T-cell (primary cell): ENCODE measurements at regions not wholly inside any gene's neighbourhood (a gene's known extent, or its start where the extent isn't known, plus 50 kb on each side); places are given as distances from the start of the nearest gene placed in this dataset.
"Not testable (repeated sequence)": the region's sequence is repeated elsewhere in the genome, so short reads cannot be mapped to it uniquely, and the experiment has no call there.

Experiments used
- ATAC-seq, 4 experiments: fragments of 200-7000 bp in 3 of 4; fragments of 150-1000 bp in 1 of 4; cut with Tn5 transposase; replicated peaks in 1 of 4; 1 replicate in 3 of 4; 2 replicates in 1 of 4; pipeline ENCODE4 v1.10.0; 2021; ENCODE audit warnings: moderate library complexity in 3 of 4, mild to moderate bottlenecking in 2 of 4, moderate number of reproducible peaks in 1 of 4
- CTCF ChIA-PET, 2 donors: fragments of 300-600 bp; sonication (Branson Sonifier 250); formaldehyde crosslinking; loops; one replicate each; lab custom pipeline; 2022; ENCODE audit warnings: antibody characterized with exemption in 2 of 2; lab: Charles Lee
- POLR2A ChIA-PET, 2 donors: fragments of 300-600 bp; sonication (Branson Sonifier 250); formaldehyde crosslinking; loops; one replicate each; lab custom pipeline; 2022; ENCODE audit warnings: antibody characterized with exemption in 2 of 2; lab: Charles Lee
- DNase-seq, 35 experiments: peaks; one replicate each; pipeline versions ENCODE4 v3.0.0 to v3.0.0-alpha.2; 2013 to 2023
- H3K27ac ChIP-seq: one replicate; pipeline ENCODE4 v1.5.1; 2013; ENCODE audit warnings: low read length
- H3K27me3 ChIP-seq, 2 experiments: replicated peaks in 1 of 2; 1 replicate in 1 of 2; 2 replicates in 1 of 2; pipeline versions ENCODE4 v1.6.1 to v1.7.0; 2013; ENCODE audit warnings: low read length in 1 of 2, mixed read lengths in 1 of 2; ENCODE audit not compliant: control insufficient read depth in 2 of 2, insufficient read depth in 2 of 2; ENCODE audit errors: extremely low read depth in 1 of 2
- H3K36me3 ChIP-seq, 2 donors: 1 replicate in 1 of 2; 2 replicates in 1 of 2; pipeline versions ENCODE4 v1.6.1 to v1.7.0; 2013; ENCODE audit warnings: low read length in 1 of 2; ENCODE audit not compliant: control insufficient read depth in 2 of 2, insufficient read depth in 1 of 2; ENCODE audit errors: extremely low read depth in 1 of 2
- H3K4me1 ChIP-seq, 2 experiments: 1 replicate in 1 of 2; 2 replicates in 1 of 2; pipeline versions ENCODE4 v1.6.1 to v1.7.0; 2013; ENCODE audit warnings: low read length in 2 of 2, mixed read lengths in 1 of 2; ENCODE audit not compliant: insufficient read depth in 2 of 2, control insufficient read depth in 1 of 2; ENCODE audit errors: extremely low read depth in 1 of 2
- H3K4me3 ChIP-seq, 2 donors: 1 replicate in 1 of 2; 2 replicates in 1 of 2; pipeline versions ENCODE4 v1.5.1 to v1.7.0; 2013; ENCODE audit warnings: mild to moderate bottlenecking in 2 of 2, low read length in 1 of 2, moderate library complexity in 1 of 2; ENCODE audit not compliant: control insufficient read depth in 1 of 2; ENCODE audit errors: extremely low read depth in 1 of 2
- H3K9me3 ChIP-seq: 2 replicates; pipeline ENCODE4 v1.7.0; 2013
- H3K27ac Mint-ChIP-seq, 2 donors: one replicate each; pipeline ENCODE4 v1.8.0; 2020 to 2021; ENCODE audit warnings: mild to moderate bottlenecking in 2 of 2, mixed read lengths in 2 of 2
- H3K27me3 Mint-ChIP-seq, 2 donors: one replicate each; pipeline ENCODE4 v1.8.0; 2021 to 2022; ENCODE audit warnings: mixed read lengths in 2 of 2
- H3K36me3 Mint-ChIP-seq: one replicate; pipeline ENCODE4 v1.8.0; 2021; ENCODE audit warnings: mixed read lengths
- H3K4me1 Mint-ChIP-seq, 3 donors: one replicate each; pipeline ENCODE4 v1.8.0; 2020 to 2022; ENCODE audit warnings: mixed read lengths in 3 of 3, mild to moderate bottlenecking in 1 of 3
- H3K4me3 Mint-ChIP-seq, 3 donors: one replicate each; pipeline ENCODE4 v1.8.0; 2020 to 2022; ENCODE audit warnings: mild to moderate bottlenecking in 3 of 3, mixed read lengths in 3 of 3, moderate library complexity in 3 of 3
- H3K9me3 Mint-ChIP-seq, 3 donors: one replicate each; pipeline ENCODE4 v1.8.0; 2020 to 2022; ENCODE audit warnings: mixed read lengths in 3 of 3
- WGBS: methylation state at CpG from one replicate; pipeline ENCODE4 v1.1.5; 2013; ENCODE audit warnings: missing lambda C conversion rate; ENCODE audit not compliant: insufficient coverage; 5-methylcytosine and 5-hydroxymethylcytosine counted together

GRCh38 chr4:56146956-56147355, 198.2 kb downstream of the CEP135 start:
- no peaks in the 10 kb centered on the region for H3K9me3 ChIP-seq
- no peak overlapping the region for H3K27ac ChIP-seq
- DNase-seq (no peak), ATAC-seq (no peak)
- no peaks in the 10 kb centered on the region for H3K36me3 ChIP-seq
- H3K4me1 ChIP-seq, result no peaks in the 10 kb centered on the region
- 81% methylated on average over 7 of the region's 9 CpGs for WGBS
- no peaks in the 10 kb centered on the region for H3K27me3 ChIP-seq
- Mint-ChIP-seq H3K4me3 (no peak overlapping the region), H3K27ac (no peak overlapping the region), H3K27me3 (peaks cover 4 to 8% of the 10 kb centered on the region in 2 donors), H3K4me1 (no peaks in the 10 kb centered on the region), H3K9me3 (no peaks in the 10 kb centered on the region), H3K36me3 (no peaks in the 10 kb centered on the region)
- ChIA-PET CTCF (no interaction called here), POLR2A (no interaction called here)
- H3K4me3 ChIP-seq, result no peak overlapping the region

- no peaks in the 10 kb centered on the region for H3K27me3 ChIP-seq
- no CpG with 5 or more reads among the region's 1 CpG for WGBS
- no peaks in the 10 kb centered on the region for H3K36me3 Mint-ChIP-seq
- H3K27ac ChIP-seq, result no peak overlapping the region
- no peaks in the 10 kb centered on the region for H3K4me1 Mint-ChIP-seq
- no peaks in the 10 kb centered on the region for H3K9me3 Mint-ChIP-seq
- ChIA-PET CTCF (no interaction called here), POLR2A (no interaction called here)
- H3K36me3 ChIP-seq, result no peaks in the 10 kb centered on the region
- no peaks in the 10 kb centered on the region for H3K4me1 ChIP-seq
- no peak for ATAC-seq
- H3K9me3 ChIP-seq, result no peaks in the 10 kb centered on the region
- H3K4me3 ChIP-seq, result no peak overlapping the region
- no peak for DNase-seq
- peaks cover 4 to 10% of the 10 kb centered on the region in 2 donors for H3K27me3 Mint-ChIP-seq
- no peak overlapping the region for H3K4me3 Mint-ChIP-seq
- no peak overlapping the region for H3K27ac Mint-ChIP-seq
Observed at GRCh38 chr4:56142088-56142487, 193.3 kb downstream of the CEP135 start.

- peaks cover 4 to 15% of the 10 kb centered on the region in 2 donors for H3K27me3 Mint-ChIP-seq
- H3K36me3 Mint-ChIP-seq, result no peaks in the 10 kb centered on the region
- ATAC-seq (no peak), DNase-seq (no peak)
- no peaks in the 10 kb centered on the region for H3K9me3 Mint-ChIP-seq
- H3K27ac Mint-ChIP-seq, result no peak overlapping the region
- Histone ChIP-seq H3K36me3 (no peaks in the 10 kb centered on the region), H3K4me3 (no peak overlapping the region), H3K4me1 (no peaks in the 10 kb centered on the region), H3K27ac (no peak overlapping the region), H3K9me3 (no peaks in the 10 kb centered on the region), H3K27me3 (no peaks in the 10 kb centered on the region)
- no peak overlapping the region for H3K4me3 Mint-ChIP-seq
- H3K4me1 Mint-ChIP-seq, result no peaks in the 10 kb centered on the region
- POLR2A ChIA-PET, result no interaction called here
- CTCF ChIA-PET, result interaction anchor here in 1 of 2 donors (0.6 kb wide), 1 partner anchor 536 kb away, joined by 3 read pairs; no protein-coding TSS in a partner anchor
- WGBS, result no CpG with 5 or more reads among the region's 1 CpG
Observed at GRCh38 chr4:56139241-56139827, 190.6 kb downstream of the CEP135 start.

GRCh38 chr4:56134834-56135233, 186.1 kb downstream of the CEP135 start:
- H3K36me3 ChIP-seq, H3K9me3 ChIP-seq, H3K4me1 Mint-ChIP-seq, H3K9me3 Mint-ChIP-seq, H3K36me3 Mint-ChIP-seq, H3K27ac Mint-ChIP-seq, H3K4me1 ChIP-seq, H3K27me3 Mint-ChIP-seq, ATAC-seq, H3K27ac ChIP-seq, H3K4me3 Mint-ChIP-seq, H3K4me3 ChIP-seq, DNase-seq, CTCF ChIA-PET, POLR2A ChIA-PET, H3K27me3 ChIP-seq: not testable (repeated sequence)
- WGBS, result 90% methylated on average over 2 of the region's 8 CpGs

GRCh38 chr4:56134266-56134665, 185.5 kb downstream of the CEP135 start:
- ATAC-seq (no peak), DNase-seq (no peak)
- Mint-ChIP-seq H3K36me3 (no peaks in the 10 kb centered on the region), H3K27ac (no peak overlapping the region), H3K27me3 (peaks cover 0 to 9% of the 10 kb centered on the region in 2 donors), H3K9me3 (no peaks in the 10 kb centered on the region), H3K4me1 (no peaks in the 10 kb centered on the region), H3K4me3 (no peak overlapping the region)
- Histone ChIP-seq H3K36me3 (no peaks in the 10 kb centered on the region), H3K9me3 (no peaks in the 10 kb centered on the region), H3K27me3 (no peaks in the 10 kb centered on the region), H3K4me1 (no peaks in the 10 kb centered on the region), H3K27ac (no peak overlapping the region), H3K4me3 (no peak overlapping the region)
- WGBS, result no CpG with 5 or more reads among the region's 2 CpGs
- CTCF ChIA-PET, result interaction anchor here in 1 of 2 donors (0.6 kb wide), 1 partner anchor 952 kb away, joined by 4 read pairs; no protein-coding TSS in a partner anchor
- POLR2A ChIA-PET, result no interaction called here

- Mint-ChIP-seq H3K4me1 (no peaks in the 10 kb centered on the region), H3K27ac (no peak overlapping the region), H3K27me3 (peaks cover 0 to 9% of the 10 kb centered on the region in 2 donors), H3K4me3 (no peak overlapping the region), H3K36me3 (no peaks in the 10 kb centered on the region), H3K9me3 (no peaks in the 10 kb centered on the region)
- WGBS, result no CpG with 5 or more reads among the region's 3 CpGs
- H3K4me1 ChIP-seq, result no peaks in the 10 kb centered on the region
- H3K27ac ChIP-seq, result no peak overlapping the region
- no peaks in the 10 kb centered on the region for H3K27me3 ChIP-seq
- no peaks in the 10 kb centered on the region for H3K9me3 ChIP-seq
- POLR2A ChIA-PET, result no interaction called here
- DNase-seq, result no peak
- no peaks in the 10 kb centered on the region for H3K36me3 ChIP-seq
- ATAC-seq, result no peak
- CTCF ChIA-PET, result no interaction called here
- no peak overlapping the region for H3K4me3 ChIP-seq
Observed at GRCh38 chr4:56132835-56133234, 184.1 kb downstream of the CEP135 start.

GRCh38 chr4:56132188-56132587, 183.4 kb downstream of the CEP135 start:
- POLR2A ChIA-PET, H3K4me1 Mint-ChIP-seq, H3K9me3 Mint-ChIP-seq, DNase-seq, H3K9me3 ChIP-seq, H3K4me1 ChIP-seq, H3K4me3 Mint-ChIP-seq, H3K4me3 ChIP-seq, ATAC-seq, H3K27me3 Mint-ChIP-seq, H3K36me3 Mint-ChIP-seq, H3K36me3 ChIP-seq, CTCF ChIA-PET, H3K27me3 ChIP-seq, H3K27ac ChIP-seq, H3K27ac Mint-ChIP-seq: not testable (repeated sequence)
- WGBS, result 63% methylated on average over 2 of the region's 5 CpGs
